NCI-H460 (cell line): ENCODE measurements at regions not wholly inside any gene's neighbourhood (a gene's known extent, or its start where the extent isn't known, plus 50 kb on each side); places are given as distances from the start of the nearest gene placed in this dataset.
"Not testable (repeated sequence)": the region's sequence is repeated elsewhere in the genome, so short reads cannot be mapped to it uniquely, and the experiment has no call there.

ENCODE experiments used
- DNase-seq: peaks from one replicate; pipeline ENCODE4 v3.0.0-alpha.2; 2016; ENCODE audit warnings: low read depth; ENCODE audit errors: extremely low read depth

- DNase-seq = no peak
Observed at GRCh38 chr14:28613532-28613931, 153.1 kb upstream of the FOXG1 start.

- no peak for DNase-seq
Observed at GRCh38 chr14:28626780-28627179, 139.8 kb upstream of the FOXG1 start.

GRCh38 chr14:28629328-28630004, 137.1 kb upstream of the FOXG1 start:
- DNase-seq = no peak

- no peak for DNase-seq
Observed at GRCh38 chr14:28630100-28630499, 136.5 kb upstream of the FOXG1 start.

- peak; percentile 44 for DNase-seq
Observed at GRCh38 chr14:28635387-28635786, 131.2 kb upstream of the FOXG1 start.

- not testable (repeated sequence) for DNase-seq
Observed at GRCh38 chr14:28635816-28636215, 130.8 kb upstream of the FOXG1 start.

- DNase-seq = not testable (repeated sequence)
Observed at GRCh38 chr14:28641189-28641588, 125.4 kb upstream of the FOXG1 start.

- no peak for DNase-seq
Observed at GRCh38 chr14:28651148-28651547, 115.4 kb upstream of the FOXG1 start.

GRCh38 chr14:28652782-28653181, 113.8 kb upstream of the FOXG1 start:
- peak; percentile 12 for DNase-seq

GRCh38 chr14:28653521-28653920, 113.1 kb upstream of the FOXG1 start:
- DNase-seq = no peak

- DNase-seq = no peak
Observed at GRCh38 chr14:28656704-28657255, 109.8 kb upstream of the FOXG1 start.

GRCh38 chr14:28661171-28661772, 105.3 kb upstream of the FOXG1 start:
- DNase-seq = no peak

GRCh38 chr14:28666961-28667360, 99.6 kb upstream of the FOXG1 start:
- DNase-seq = no peak

- DNase-seq = no peak
Observed at GRCh38 chr14:28671425-28671824, 95.2 kb upstream of the FOXG1 start.

GRCh38 chr14:28673056-28673455, 93.5 kb upstream of the FOXG1 start:
- no peak for DNase-seq

- DNase-seq = peak; percentile 18
Observed at GRCh38 chr14:28676479-28676878, 90.1 kb upstream of the FOXG1 start.

- no peak for DNase-seq
Observed at GRCh38 chr14:28677381-28677780, 89.2 kb upstream of the FOXG1 start.

- no peak for DNase-seq
Observed at GRCh38 chr14:28678887-28679286, 87.7 kb upstream of the FOXG1 start.

- no peak for DNase-seq
Observed at GRCh38 chr14:28681681-28682080, 84.9 kb upstream of the FOXG1 start.

GRCh38 chr14:28690029-28690692, 76.4 kb upstream of the FOXG1 start:
- DNase-seq = no peak

- DNase-seq = no peak
Observed at GRCh38 chr14:28695109-28695508, 71.5 kb upstream of the FOXG1 start.

- no peak for DNase-seq
Observed at GRCh38 chr14:28701733-28702132, 64.9 kb upstream of the FOXG1 start.
